Smooth muscle cell (in vitro differentiated cells): ENCODE measurements at regions not wholly inside any gene's neighbourhood (a gene's known extent, or its start where the extent isn't known, plus 50 kb on each side); places are given as distances from the start of the nearest gene placed in this dataset.

Experiments
- DNase-seq: peaks from one replicate; lab custom pipeline; 2025; ENCODE audit not compliant: unreplicated experiment; lab: John Stamatoyannopoulos, UW
- H2AFZ ChIP-seq: fragments of 200-600 bp; sonication (generic); 2 replicates; pipeline ENCODE4 v1.6.0; 2016; ENCODE audit warnings: antibody characterized with exemption, low read depth, mild to moderate bottlenecking
- H3F3A ChIP-seq: fragments of 200-600 bp; sonication (generic); 2 replicates; pipeline ENCODE4 v1.6.0; 2017; ENCODE audit warnings: antibody characterized with exemption, low read depth
- H3K27ac ChIP-seq: fragments of 200-600 bp; sonication (generic); 2 replicates; pipeline ENCODE4 v1.5.1; 2016; ENCODE audit warnings: low read depth, mild to moderate bottlenecking
- H3K27me3 ChIP-seq: fragments of 200-600 bp; sonication (generic); 2 replicates; pipeline ENCODE4 v1.6.1; 2016; ENCODE audit warnings: low read depth, mild to moderate bottlenecking
- H3K36me3 ChIP-seq: fragments of 200-600 bp; sonication (generic); 2 replicates; pipeline ENCODE4 v1.5.1; 2016; ENCODE audit warnings: low read depth
- H3K4me1 ChIP-seq: fragments of 200-600 bp; sonication (generic); 2 replicates; pipeline ENCODE4 v1.5.1; 2016; ENCODE audit warnings: low read depth
- H3K4me2 ChIP-seq: fragments of 200-600 bp; sonication (generic); 2 replicates; pipeline ENCODE4 v1.6.0; 2016; ENCODE audit warnings: mild to moderate bottlenecking
- H3K4me3 ChIP-seq: fragments of 200-600 bp; sonication (generic); 2 replicates; pipeline ENCODE4 v1.5.1; 2016; ENCODE audit warnings: mild to moderate bottlenecking
- H3K79me2 ChIP-seq: fragments of 200-600 bp; sonication (generic); 2 replicates; pipeline ENCODE4 v1.6.0; 2016; ENCODE audit warnings: low read depth, mild to moderate bottlenecking
- H3K9ac ChIP-seq: fragments of 200-600 bp; sonication (generic); 2 replicates; pipeline ENCODE4 v1.6.0; 2016; ENCODE audit warnings: low read depth
- H3K9me3 ChIP-seq: fragments of 200-600 bp; sonication (generic); replicated peaks from 2 replicates; pipeline ENCODE4 v1.5.1; 2016; ENCODE audit warnings: low read depth
- H4K20me1 ChIP-seq: fragments of 200-600 bp; sonication (generic); 2 replicates; pipeline ENCODE4 v1.6.0; 2016; ENCODE audit warnings: low read depth
- CTCF ChIP-seq: fragments of 200-600 bp; sonication (generic); IDR thresholded peaks from 2 replicates; pipeline ENCODE4 v1.5.1; 2017; ENCODE audit warnings: borderline replicate concordance, mild to moderate bottlenecking, antibody characterized with exemption; ENCODE audit not compliant: insufficient read depth, poor library complexity, severe bottlenecking
- WGBS: methylation state at CpG from one replicate; pipeline ENCODE4 v1.1.7; 2016; ENCODE audit warnings: low lambda C conversion rate; 5-methylcytosine and 5-hydroxymethylcytosine counted together

- no peak overlapping the region for H3K4me2 ChIP-seq
- TF ChIP-seq CTCF: no peak
- no peaks in the 10 kb centered on the region for H4K20me1 ChIP-seq
- H3K9me3 ChIP-seq: no peaks in the 10 kb centered on the region
- H3K79me2 ChIP-seq: no peaks in the 10 kb centered on the region
- no peaks in the 10 kb centered on the region for H3F3A ChIP-seq
- no peaks in the 10 kb centered on the region for H3K4me1 ChIP-seq
- DNase-seq: no peak
- H3K36me3 ChIP-seq: no peaks in the 10 kb centered on the region
- no peak overlapping the region for H2AFZ ChIP-seq
- H3K27me3 ChIP-seq: no peaks in the 10 kb centered on the region
- H3K27ac ChIP-seq: no peak overlapping the region
- no peak overlapping the region for H3K4me3 ChIP-seq
- H3K9ac ChIP-seq: no peak overlapping the region
- WGBS: 77% methylated on average over 3 of the region's 3 CpGs
These were observed 75.0 kb upstream of the RAD23B start for GRCh38 chr9:107208121-107208520.

- no peaks in the 10 kb centered on the region for H4K20me1 ChIP-seq
These were observed 72.3 kb upstream of the RAD23B start for GRCh38 chr9:107210775-107211174.

GRCh38 chr9:107211284-107211923, 71.7 kb upstream of the RAD23B start:
- H3F3A ChIP-seq: peaks cover 12% of the 10 kb centered on the region
- no peaks in the 10 kb centered on the region for H3K27me3 ChIP-seq
- H3K27ac ChIP-seq: no peak overlapping the region
- no peaks in the 10 kb centered on the region for H4K20me1 ChIP-seq
- no peak for TF ChIP-seq CTCF
- no peak for DNase-seq
- no peaks in the 10 kb centered on the region for H3K4me1 ChIP-seq
- no peak overlapping the region for H2AFZ ChIP-seq
- no peak overlapping the region for H3K9ac ChIP-seq
- no peak overlapping the region for H3K4me2 ChIP-seq
- no peak overlapping the region for H3K4me3 ChIP-seq
- no peaks in the 10 kb centered on the region for H3K36me3 ChIP-seq
- WGBS: 65% methylated on average over 9 of the region's 9 CpGs
- no peaks in the 10 kb centered on the region for H3K9me3 ChIP-seq
- no peaks in the 10 kb centered on the region for H3K79me2 ChIP-seq

More at GRCh38 chr9:107210775-107211174, 72.3 kb upstream of the RAD23B start:
- Histone ChIP-seq H3F3A (peaks cover 12% of the 10 kb centered on the region), H2AFZ (no peak overlapping the region), H3K27me3 (no peaks in the 10 kb centered on the region), H3K4me2 (no peak overlapping the region), H3K36me3 (no peaks in the 10 kb centered on the region), H3K9ac (no peak overlapping the region), H3K4me3 (no peak overlapping the region), H3K79me2 (no peaks in the 10 kb centered on the region), H3K9me3 (no peaks in the 10 kb centered on the region), H3K27ac (no peak overlapping the region), H3K4me1 (no peaks in the 10 kb centered on the region)
- DNase-seq: no peak
- 81% methylated on average over 6 of the region's 6 CpGs for WGBS
- TF ChIP-seq CTCF: no peak

- no peaks in the 10 kb centered on the region for H3K27me3 ChIP-seq
- 88% methylated on average over 5 of the region's 5 CpGs for WGBS
These were observed 70.5 kb upstream of the RAD23B start for GRCh38 chr9:107212613-107213012.

More at GRCh38 chr9:107212613-107213012, 70.5 kb upstream of the RAD23B start:
- no peaks in the 10 kb centered on the region for H3K9me3 ChIP-seq
- no peak overlapping the region for H3K4me3 ChIP-seq
- no peaks in the 10 kb centered on the region for H3K79me2 ChIP-seq
- no peaks in the 10 kb centered on the region for H3K4me1 ChIP-seq
- peaks cover 12% of the 10 kb centered on the region for H3F3A ChIP-seq
- no peak overlapping the region for H2AFZ ChIP-seq
- DNase-seq: no peak
- no peak for TF ChIP-seq CTCF
- H3K9ac ChIP-seq: no peak overlapping the region
- H3K36me3 ChIP-seq: no peaks in the 10 kb centered on the region
- H4K20me1 ChIP-seq: no peaks in the 10 kb centered on the region
- no peak overlapping the region for H3K4me2 ChIP-seq
- H3K27ac ChIP-seq: peak overlapping the region; percentile 68
